ENCODE measurements at regions not wholly inside any gene's neighbourhood (a gene's known extent, or its start where the extent isn't known, plus 50 kb on each side); places are given as distances from the start of the nearest gene placed in this dataset.

DNA sequence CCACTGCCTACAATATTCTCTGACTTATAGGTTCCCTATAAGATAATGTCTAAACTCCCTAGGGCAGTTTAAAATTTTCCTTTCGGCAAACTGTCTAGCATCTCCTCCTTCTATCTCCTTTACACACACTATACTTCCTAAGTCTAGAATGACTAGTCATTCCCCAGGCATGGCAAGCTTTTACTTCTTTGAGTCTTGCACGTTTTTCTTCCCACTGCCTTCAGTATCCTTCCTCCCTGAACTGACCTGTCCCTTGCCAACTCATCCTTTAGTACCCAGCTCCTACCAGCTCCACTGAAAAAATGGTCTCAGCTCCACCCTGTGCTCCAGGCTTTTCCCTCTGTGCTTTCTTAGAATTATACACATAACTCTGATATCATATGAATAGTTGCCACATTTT is 93.8 kb upstream of the KBTBD8 start:
- H3K27me3 Mint-ChIP-seq: peaks cover 18% of the 10 kb centered on the region
- Histone ChIP-seq H3K36me3 (replicated peaks in 1 of 2; ENCODE audit: control extremely low read depth in 1 of 2, control insufficient read depth in 1 of 2, extremely low read depth in 1 of 2, insufficient read depth in 2 of 2, low read length in 1 of 2) (no peaks in the 10 kb centered on the region), H3K4me2 (replicated peaks; ENCODE audit: low read depth, low read length, poor library complexity, severe bottlenecking) (no peak overlapping the region), H3K4me1 (ENCODE audit: control insufficient read depth in 2 of 2, insufficient read depth in 2 of 2, low read length in 2 of 2) (no peaks in the 10 kb centered on the region), H3K79me2 (ENCODE audit: control insufficient read depth, insufficient read depth, low read length) (no peaks in the 10 kb centered on the region), H2AFZ (ENCODE audit: insufficient read depth, low read depth, low read length, poor library complexity, severe bottlenecking) (no peak overlapping the region), H3K9me3 (ENCODE audit: control extremely low read depth in 1 of 3, control insufficient read depth in 2 of 3, insufficient read depth in 1 of 3, low read length in 2 of 3) (peaks cover 0 to 8% (median 4%) of the 10 kb centered on the region in 3 donors), H3K4me3 (ENCODE audit: control extremely low read depth in 1 of 5, extremely low read depth in 1 of 5, insufficient read depth in 1 of 5, low read depth in 2 of 5, low read length in 4 of 5) (no peak overlapping the region), H3K27me3 (replicated peaks in 1 of 4; ENCODE audit: control extremely low read depth in 1 of 4, control insufficient read depth in 3 of 4, insufficient read depth in 4 of 4, low read length in 3 of 4) (peaks cover 0 to 2% (median 0%) of the 10 kb centered on the region in 4 experiments), H4K20me1 (ENCODE audit: control insufficient read depth, insufficient read depth, low read length, poor library complexity, severe bottlenecking) (no peaks in the 10 kb centered on the region), H3K9ac (ENCODE audit: low read length) (no peak overlapping the region), H3K27ac (ENCODE audit: low read length in 2 of 2) (no peak overlapping the region)
- ChIA-PET POLR2A (no interaction called here), CTCF (no interaction called here)
- H3K4me1 Mint-ChIP-seq: no peaks in the 10 kb centered on the region
- no peak for TF ChIP-seq EZH2 (IDR thresholded peaks at IDR 0.05; ENCODE audit: borderline replicate concordance, insufficient read depth, low read depth, low read length, poor library complexity, severe bottlenecking)
- TF ChIP-seq, protein P1, sequence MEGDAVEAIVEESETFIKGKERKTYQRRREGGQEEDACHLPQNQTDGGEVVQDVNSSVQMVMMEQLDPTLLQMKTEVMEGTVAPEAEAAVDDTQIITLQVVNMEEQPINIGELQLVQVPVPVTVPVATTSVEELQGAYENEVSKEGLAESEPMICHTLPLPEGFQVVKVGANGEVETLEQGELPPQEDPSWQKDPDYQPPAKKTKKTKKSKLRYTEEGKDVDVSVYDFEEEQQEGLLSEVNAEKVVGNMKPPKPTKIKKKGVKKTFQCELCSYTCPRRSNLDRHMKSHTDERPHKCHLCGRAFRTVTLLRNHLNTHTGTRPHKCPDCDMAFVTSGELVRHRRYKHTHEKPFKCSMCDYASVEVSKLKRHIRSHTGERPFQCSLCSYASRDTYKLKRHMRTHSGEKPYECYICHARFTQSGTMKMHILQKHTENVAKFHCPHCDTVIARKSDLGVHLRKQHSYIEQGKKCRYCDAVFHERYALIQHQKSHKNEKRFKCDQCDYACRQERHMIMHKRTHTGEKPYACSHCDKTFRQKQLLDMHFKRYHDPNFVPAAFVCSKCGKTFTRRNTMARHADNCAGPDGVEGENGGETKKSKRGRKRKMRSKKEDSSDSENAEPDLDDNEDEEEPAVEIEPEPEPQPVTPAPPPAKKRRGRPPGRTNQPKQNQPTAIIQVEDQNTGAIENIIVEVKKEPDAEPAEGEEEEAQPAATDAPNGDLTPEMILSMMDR (IDR thresholded peaks at IDR 0.05): no peak
- no peak for DNase-seq
- H3K4me3 Mint-ChIP-seq: no peak overlapping the region
- intact Hi-C loops (cut with micrococcal nuclease): no loop called here
- H3K27ac Mint-ChIP-seq: no peak overlapping the region
- peaks cover 11% of the 10 kb centered on the region for H3K9me3 Mint-ChIP-seq (ENCODE audit: insufficient read depth)
- ATAC-seq (ENCODE audit: low read depth): no peak
- 72% methylated on average over 2 of the region's 2 CpGs for WGBS (ENCODE audit: insufficient coverage)

DNA sequence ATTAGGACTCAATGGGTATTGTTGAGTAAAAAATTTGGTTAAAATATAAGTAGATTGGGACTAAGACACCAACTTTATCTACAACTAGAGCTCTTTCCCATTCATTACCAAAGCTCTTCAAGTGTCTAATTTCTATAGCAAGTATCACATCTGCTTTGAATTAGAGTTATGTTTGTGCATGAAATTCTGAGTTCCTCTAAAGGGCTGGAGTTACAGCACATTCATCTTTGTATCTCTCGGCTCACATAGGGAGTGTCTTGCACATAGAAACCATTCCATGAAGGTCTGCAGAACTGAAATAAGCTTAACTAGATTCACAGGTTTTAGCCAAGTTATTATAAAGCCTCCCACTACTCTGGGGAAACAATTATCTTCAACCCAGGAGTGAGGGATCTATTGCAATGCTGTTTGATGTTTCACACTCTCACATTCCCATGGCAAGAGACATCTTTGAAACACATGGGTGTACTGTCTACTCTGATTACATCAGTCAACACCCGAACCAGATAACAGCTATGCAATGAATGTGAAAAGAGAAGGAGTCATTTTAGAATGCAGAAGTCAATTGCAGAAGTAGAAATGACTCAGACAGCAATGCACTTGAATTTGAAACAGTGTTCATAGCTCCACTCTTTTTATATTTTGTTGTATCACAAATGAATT is 93.1 kb upstream of the KBTBD8 start:
- Histone ChIP-seq H4K20me1 (ENCODE audit: control insufficient read depth, insufficient read depth, low read length, poor library complexity, severe bottlenecking) (no peaks in the 10 kb centered on the region), H3K27ac (ENCODE audit: low read length in 2 of 2) (no peak overlapping the region), H3K4me3 (ENCODE audit: control extremely low read depth in 1 of 5, extremely low read depth in 1 of 5, insufficient read depth in 1 of 5, low read depth in 2 of 5, low read length in 4 of 5) (no peak overlapping the region), H3K9ac (ENCODE audit: low read length) (no peak overlapping the region), H3K36me3 (replicated peaks in 1 of 2; ENCODE audit: control extremely low read depth in 1 of 2, control insufficient read depth in 1 of 2, extremely low read depth in 1 of 2, insufficient read depth in 2 of 2, low read length in 1 of 2) (no peaks in the 10 kb centered on the region), H3K9me3 (ENCODE audit: control extremely low read depth in 1 of 3, control insufficient read depth in 2 of 3, insufficient read depth in 1 of 3, low read length in 2 of 3) (peaks cover 0 to 8% (median 4%) of the 10 kb centered on the region in 3 donors), H3K27me3 (replicated peaks in 1 of 4; ENCODE audit: control extremely low read depth in 1 of 4, control insufficient read depth in 3 of 4, insufficient read depth in 4 of 4, low read length in 3 of 4) (peaks cover 0 to 2% (median 0%) of the 10 kb centered on the region in 4 experiments), H3K4me1 (ENCODE audit: control insufficient read depth in 2 of 2, insufficient read depth in 2 of 2, low read length in 2 of 2) (no peaks in the 10 kb centered on the region), H3K4me2 (replicated peaks; ENCODE audit: low read depth, low read length, poor library complexity, severe bottlenecking) (no peak overlapping the region), H2AFZ (ENCODE audit: insufficient read depth, low read depth, low read length, poor library complexity, severe bottlenecking) (no peak overlapping the region), H3K79me2 (ENCODE audit: control insufficient read depth, insufficient read depth, low read length) (no peaks in the 10 kb centered on the region)
- ChIA-PET CTCF (interaction anchor here (0.5 to 1.1 kb wide), 2 partner anchors 34 to 628 kb away, joined by 3 to 4 read pairs; no protein-coding TSS in a partner anchor), POLR2A (no interaction called here)
- WGBS (ENCODE audit: insufficient coverage): no CpG with 5 or more reads among the region's 2 CpGs
- intact Hi-C loops (cut with micrococcal nuclease): no loop called here
- no peak for ATAC-seq (ENCODE audit: low read depth)
- Mint-ChIP-seq H3K4me1 (no peaks in the 10 kb centered on the region), H3K9me3 (ENCODE audit: insufficient read depth) (peaks cover 11% of the 10 kb centered on the region), H3K4me3 (no peak overlapping the region), H3K27ac (no peak overlapping the region), H3K27me3 (peaks cover 18% of the 10 kb centered on the region)
- TF ChIP-seq, protein P1 (IDR thresholded peaks at IDR 0.05): no peak
- TF ChIP-seq EZH2 (IDR thresholded peaks at IDR 0.05; ENCODE audit: borderline replicate concordance, insufficient read depth, low read depth, low read length, poor library complexity, severe bottlenecking): no peak
- DNase-seq: no peak

All from B cell (primary cell).